Mammary epithelial cell (primary cell): ENCODE measurements at regions not wholly inside any gene's neighbourhood (a gene's known extent, or its start where the extent isn't known, plus 50 kb on each side); places are given as distances from the start of the nearest gene placed in this dataset.

Experiments used
- CTCF ChIP-seq, 2 donors: IDR thresholded peaks in 1 of 2; conservative IDR thresholded peaks in 1 of 2; 2 replicates each; pipeline ENCODE4 v1.5.1; 2011 to 2012; ENCODE audit warnings: inconsistent platforms in 2 of 2, low read length in 2 of 2, mild to moderate bottlenecking in 2 of 2, control low read depth in 1 of 2, low read depth in 1 of 2; ENCODE audit not compliant: insufficient read depth in 1 of 2; ENCODE audit errors: extremely low read depth in 1 of 2
- EZH2 ChIP-seq: IDR thresholded peaks from 2 replicates; pipeline ENCODE4 v1.6.1; 2012; ENCODE audit warnings: low read length, inconsistent platforms, borderline replicate concordance

GRCh38 chr3:168620854-168621253 is 525.1 kb upstream of the GOLIM4 start:
- TF ChIP-seq CTCF (conservative IDR thresholded peaks at IDR 0.05 in 1 of 2, IDR thresholded peaks at IDR 0.05 in 1 of 2; ENCODE audit: extremely low read depth in 1 of 2, insufficient read depth in 1 of 2, low read depth in 1 of 2, low read length in 2 of 2) (peak; percentile 34 to 36), EZH2 (no peak)
